ENCODE measurements at regions not wholly inside any gene's neighbourhood (a gene's known extent, or its start where the extent isn't known, plus 50 kb on each side); places are given as distances from the start of the nearest gene placed in this dataset.

DNA sequence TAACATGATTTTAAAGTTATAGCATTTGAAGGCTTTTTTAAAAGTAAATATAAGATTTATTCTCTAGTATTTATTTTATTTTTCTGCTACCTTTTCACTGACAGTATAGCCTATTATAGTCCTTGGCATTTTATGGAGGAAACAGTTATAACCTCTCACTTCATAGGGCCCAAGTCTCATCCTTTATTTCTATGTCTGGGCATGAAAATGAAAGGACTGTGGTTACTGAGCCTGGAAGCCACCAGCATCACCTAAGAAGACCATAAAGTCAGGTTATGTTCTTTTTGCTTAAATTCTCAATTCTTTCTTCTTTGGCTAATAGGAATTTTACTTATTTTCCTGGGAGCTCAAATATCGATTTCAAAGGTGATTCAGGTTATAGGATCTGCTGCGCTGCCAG lies 494.7 kb upstream of the TECRL start:
- Histone ChIP-seq H3K27me3 (replicated peaks in 1 of 4; ENCODE audit: control insufficient read depth in 3 of 4, extremely low read depth in 1 of 4, insufficient read depth in 3 of 4, low read length in 3 of 4) (no peaks in the 10 kb centered on the region), H3K56ac (replicated peaks; ENCODE audit: insufficient read length, low read depth, low read length) (no peak overlapping the region), H3K23me2 (ENCODE audit: low read depth, low read length) (no peaks in the 10 kb centered on the region), H2BK12ac (ENCODE audit: low read depth, low read length) (no peak overlapping the region), H3K4ac (replicated peaks; ENCODE audit: insufficient read length, low read depth, low read length) (no peak overlapping the region), H4K20me1 (replicated peaks in 1 of 2; ENCODE audit: control insufficient read depth in 1 of 2, insufficient read depth in 2 of 2, low read length in 2 of 2) (no peaks in the 10 kb centered on the region), H3K79me2 (ENCODE audit: control insufficient read depth in 1 of 2, insufficient read depth in 2 of 2, low read length in 2 of 2) (no peaks in the 10 kb centered on the region), H2BK120ac (replicated peaks; ENCODE audit: low read depth, low read length) (no peak overlapping the region), H4K5ac (ENCODE audit: insufficient read length, low read depth, low read length) (no peak overlapping the region), H4K91ac (replicated peaks; ENCODE audit: insufficient read length, low read length) (no peak overlapping the region), H2BK5ac (ENCODE audit: low read depth, low read length) (no peak overlapping the region), H2BK20ac (ENCODE audit: low read length) (no peak overlapping the region), H3K23ac (ENCODE audit: insufficient read length) (no peak overlapping the region), H4K8ac (ENCODE audit: extremely low read depth, insufficient read depth, low read length) (no peak overlapping the region), H3K4me2 (ENCODE audit: insufficient read depth in 1 of 2, low read depth in 2 of 2, low read length in 2 of 2) (no peak overlapping the region), H3K14ac (ENCODE audit: insufficient read length) (no peak overlapping the region), H3K9me3 (ENCODE audit: insufficient read depth in 2 of 2, low read depth in 1 of 2, low read length in 1 of 2) (no peaks in the 10 kb centered on the region; a peak in 1 of 4 replicates), H2AK5ac (ENCODE audit: low read depth, low read length) (no peak overlapping the region), H3K4me3 (ENCODE audit: extremely low read depth in 1 of 4, insufficient read depth in 2 of 4, low read depth in 3 of 4, low read length in 4 of 4) (no peak overlapping the region), H2BK15ac (ENCODE audit: low read length) (no peak overlapping the region), H2AFZ (ENCODE audit: low read length) (no peak overlapping the region), H3K4me1 (replicated peaks in 1 of 4; ENCODE audit: control insufficient read depth in 3 of 4, insufficient read depth in 4 of 4, low read length in 3 of 4) (no peaks in the 10 kb centered on the region), H3K36me3 (ENCODE audit: control insufficient read depth in 2 of 4, insufficient read depth in 4 of 4, low read length in 3 of 4) (peaks cover 0 to 3% (median 0%) of the 10 kb centered on the region in 4 experiments; a peak in 1 of 8 replicates), H3K9ac (replicated peaks in 1 of 4; ENCODE audit: extremely low read depth in 1 of 4, low read depth in 3 of 4, low read length in 3 of 4) (no peak overlapping the region), H3K79me1 (ENCODE audit: low read depth, low read length) (no peaks in the 10 kb centered on the region), H3K27ac (ENCODE audit: low read depth, low read length) (no peak overlapping the region), H3K18ac (ENCODE audit: extremely low read depth, low read length) (no peak overlapping the region)
- CTCF ChIA-PET (ENCODE audit: partially characterized antibody): interaction anchor here (2.3 kb wide), 1 partner anchor 8 kb away, joined by 12 read pairs; no protein-coding TSS in a partner anchor
- WGBS, 2 experiments (ENCODE audit: extremely low coverage in 1 of 2, insufficient coverage in 1 of 2, insufficient read length in 1 of 2, insufficient replicate concordance in 2 of 2, low coverage in 1 of 2, low lambda C conversion rate in 2 of 2, missing lambda C conversion rate in 1 of 2): 92% methylated on average over 2 of the region's 2 CpGs; no CpG with 5 or more reads in 1 of the 2 experiments
- no peak for FAIRE-seq
- DNase-seq (ENCODE audit: low read depth in 1 of 2, low spot score in 2 of 2): no peak
- POLR2A ChIA-PET (ENCODE audit: partially characterized antibody): no interaction called here
- TF ChIP-seq CTBP2 (IDR thresholded peaks at IDR 0.05; ENCODE audit: borderline replicate concordance, insufficient read depth, insufficient read length, low read length): no peak
- TF ChIP-seq RAD21 (IDR thresholded peaks at IDR 0.05 in 1 of 2, conservative IDR thresholded peaks at IDR 0.05 in 1 of 2; ENCODE audit: low read depth in 2 of 2, low read length in 2 of 2): no peak
- no peak for TF ChIP-seq KDM1A (IDR thresholded peaks at IDR 0.05; ENCODE audit: borderline replicate concordance, low read length)
- TF ChIP-seq HDAC6 (IDR thresholded peaks at IDR 0.05; ENCODE audit: low read depth, low read length): no peak
- TF ChIP-seq ASH2L (IDR thresholded peaks at IDR 0.05; ENCODE audit: low read length): no peak
- TF ChIP-seq TCF12 (IDR thresholded peaks at IDR 0.05; ENCODE audit: low read depth, low read length): no peak
- no peak for TF ChIP-seq TAF1 (IDR thresholded peaks at IDR 0.05; ENCODE audit: low read depth, low read length)
- no peak for TF ChIP-seq YY1 (IDR thresholded peaks at IDR 0.05; ENCODE audit: low read depth, low read length)
